Cerebellar cortex (tissue), 1 donor: ENCODE measurements at regions not wholly inside any gene's neighbourhood (a gene's known extent, or its start where the extent isn't known, plus 50 kb on each side); places are given as distances from the start of the nearest gene placed in this dataset.
"Not testable (repeated sequence)": the region's sequence is repeated elsewhere in the genome, so short reads cannot be mapped to it uniquely, and the experiment has no call there.

Source experiments
- DNase-seq: peaks from one replicate; pipeline ENCODE4 v3.0.0-alpha.2; 2015; ENCODE audit warnings: low spot score

GRCh38 chr12:92231532-92231931, 85.9 kb upstream of the BTG1 start:
- DNase-seq = not testable (repeated sequence)

- no peak for DNase-seq
Observed at GRCh38 chr12:92229381-92229780, 83.7 kb upstream of the BTG1 start.

- DNase-seq = no peak
Observed at GRCh38 chr12:92226961-92227360, 81.3 kb upstream of the BTG1 start.

DNA sequence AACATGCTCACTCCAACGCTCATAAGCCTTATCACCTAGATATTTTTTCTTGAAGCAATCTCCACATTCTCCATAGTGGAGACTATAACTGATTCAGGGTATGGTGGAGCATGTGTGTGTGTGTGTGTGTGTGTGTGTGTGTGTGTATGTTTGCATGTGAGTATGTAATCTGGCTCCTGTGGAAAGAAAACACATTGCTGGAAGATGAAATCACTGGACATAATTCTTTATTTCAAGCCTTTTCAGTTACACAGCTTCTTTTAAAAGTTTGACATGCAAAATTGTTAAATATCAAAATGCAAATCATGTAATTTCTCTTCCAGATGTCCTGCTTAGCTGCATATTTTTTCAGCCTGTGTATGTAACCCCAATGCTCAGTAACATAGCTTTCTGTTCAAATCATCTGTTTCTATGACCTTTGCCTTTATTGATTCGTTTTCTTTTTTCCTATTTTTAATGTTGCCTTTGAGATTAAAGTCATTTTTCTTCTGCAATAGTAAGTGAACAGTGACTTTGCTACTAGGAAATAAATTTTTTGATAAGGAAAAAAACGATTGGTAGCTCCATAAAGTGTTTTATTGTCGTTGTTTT, 80.5 kb upstream of the BTG1 start:
- no peak for DNase-seq

DNA sequence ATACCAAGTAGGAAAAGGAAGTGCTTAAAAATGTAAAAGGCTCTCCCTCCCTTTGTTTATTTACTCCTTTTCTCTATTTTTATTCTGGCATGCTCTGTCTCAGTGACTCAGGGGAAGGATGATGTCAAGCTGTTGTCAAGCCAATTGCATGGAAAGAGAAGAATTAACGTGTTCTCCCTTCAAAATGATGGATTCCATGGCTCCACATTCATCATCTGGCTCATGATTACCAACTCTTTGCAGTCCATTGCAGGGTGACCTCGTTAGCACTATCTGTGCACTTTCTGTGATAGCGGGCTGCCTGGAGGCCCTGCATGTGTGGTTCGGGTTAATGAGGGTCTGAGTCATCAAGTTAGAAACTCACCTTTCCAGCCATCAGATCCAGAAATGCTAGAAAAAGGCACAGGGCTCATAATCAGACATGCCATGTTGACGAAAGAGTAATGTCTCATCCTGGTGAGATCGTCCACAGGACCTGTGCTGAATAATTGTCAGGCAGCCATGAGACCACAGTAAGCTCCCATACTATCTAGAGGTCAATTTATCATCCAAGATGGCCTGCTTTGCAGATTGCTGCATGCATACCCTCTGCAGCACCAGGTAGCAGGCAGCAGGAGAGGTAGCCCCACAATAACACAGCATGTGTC, 79.2 kb upstream of the BTG1 start:
- DNase-seq = no peak

DNA sequence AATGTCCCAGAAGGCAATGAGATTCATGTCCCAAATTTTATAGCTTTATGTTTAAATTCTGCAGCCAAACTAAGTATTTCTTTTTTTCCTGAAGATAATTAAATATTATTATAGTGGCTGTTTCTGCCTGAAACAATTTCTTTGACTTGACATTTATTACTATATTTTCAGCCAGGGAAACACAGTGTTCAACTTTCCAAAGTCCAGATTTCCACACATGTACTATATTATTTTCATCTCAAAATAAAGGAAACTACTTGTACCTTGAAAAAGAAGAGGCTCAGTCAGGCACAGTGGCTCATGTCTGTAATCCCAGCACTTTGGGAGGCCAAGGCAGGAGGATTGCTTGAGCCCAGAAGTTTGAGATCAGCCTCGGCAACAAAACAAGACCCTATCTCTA, 77.8 kb upstream of the BTG1 start:
- no peak for DNase-seq

DNA sequence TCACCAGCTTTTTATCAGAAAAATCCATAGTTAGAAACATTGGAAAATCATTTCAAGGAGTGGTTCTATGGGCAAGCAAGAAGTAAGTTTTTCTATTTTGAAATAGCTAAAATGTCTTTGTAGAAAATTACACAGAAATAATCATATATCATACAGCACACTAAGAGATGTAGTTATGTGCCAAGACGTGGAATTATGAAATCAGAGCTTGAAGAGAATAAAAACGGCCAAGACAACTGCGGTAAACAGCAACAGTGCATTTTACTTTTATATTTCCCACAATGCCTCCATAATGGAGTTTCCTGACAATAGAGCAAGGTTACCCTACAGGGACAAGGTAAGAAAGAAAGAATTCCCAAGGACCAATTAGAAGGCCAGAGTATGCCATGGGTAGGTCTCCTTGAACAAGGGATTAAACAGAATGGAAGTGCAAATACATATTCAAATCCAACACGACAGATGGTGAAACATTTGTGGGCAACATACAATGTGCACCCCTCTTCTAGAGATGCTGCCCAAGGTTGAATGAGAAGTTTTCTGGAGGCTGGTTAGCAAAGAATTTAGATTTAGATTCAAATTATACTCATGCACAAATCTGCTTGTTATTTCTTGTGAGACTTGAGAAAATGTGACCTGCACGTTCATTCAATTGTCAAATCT, 76.1 kb upstream of the BTG1 start:
- DNase-seq = peak; percentile 78

DNA sequence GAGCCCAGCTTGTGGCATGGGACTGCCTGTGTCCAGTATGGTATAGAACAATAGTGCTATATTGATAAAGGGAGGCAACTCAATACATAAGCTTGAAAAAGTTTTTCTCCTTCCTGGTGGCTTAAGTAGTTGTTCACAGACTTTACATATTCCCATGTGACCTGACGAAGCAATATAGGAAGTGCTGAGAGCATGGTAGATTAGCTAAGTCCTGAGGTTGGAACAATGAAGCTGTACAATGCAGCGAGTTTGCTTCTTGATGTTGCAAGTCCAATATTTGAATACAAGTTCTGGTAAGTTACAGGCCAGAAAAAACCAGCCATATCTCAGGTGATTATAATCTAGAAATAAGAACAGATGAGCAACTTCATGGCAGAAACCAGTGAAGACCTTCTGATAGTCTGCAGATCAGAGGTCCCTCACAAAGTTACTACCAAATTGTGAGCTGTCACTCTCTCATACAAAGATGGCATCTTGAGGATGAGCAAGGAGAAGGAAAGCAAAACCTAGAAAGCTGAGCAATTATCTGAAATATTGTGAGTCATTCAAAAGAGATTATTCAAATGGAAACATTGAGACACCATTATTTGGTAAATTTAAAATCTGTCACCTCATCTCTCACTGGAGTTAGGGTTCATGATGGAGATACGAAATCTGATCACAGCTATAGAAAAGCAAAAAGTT, 72.9 kb upstream of the BTG1 start:
- no peak for DNase-seq

- no peak for DNase-seq
Observed at GRCh38 chr12:92216092-92216491, 70.4 kb upstream of the BTG1 start.

- DNase-seq = no peak
Observed at GRCh38 chr12:92215358-92215757, 69.7 kb upstream of the BTG1 start.

- DNase-seq = no peak
Observed at GRCh38 chr12:92213166-92213565, 67.5 kb upstream of the BTG1 start.

DNA sequence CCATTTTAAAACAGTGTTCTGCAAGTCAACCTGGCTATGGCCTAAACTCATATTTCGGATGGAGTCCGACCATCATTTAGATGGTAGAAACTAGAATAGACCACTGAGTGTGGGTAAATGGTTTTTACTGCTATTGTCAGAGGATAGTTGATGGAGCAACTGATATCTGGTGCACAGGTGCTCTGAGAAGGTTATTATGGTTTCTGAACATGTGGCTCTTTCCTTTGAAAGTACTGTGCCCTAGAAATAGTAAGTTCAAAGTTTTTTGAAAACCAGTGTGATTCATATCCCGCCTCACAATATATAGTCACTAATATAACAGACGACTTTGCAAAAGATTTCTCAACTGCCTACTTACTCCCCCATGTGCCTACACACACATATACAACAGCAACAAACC, 64.4 kb upstream of the BTG1 start:
- DNase-seq = no peak

- DNase-seq = no peak
Observed at GRCh38 chr12:92208613-92209121, 63.0 kb upstream of the BTG1 start.

DNA sequence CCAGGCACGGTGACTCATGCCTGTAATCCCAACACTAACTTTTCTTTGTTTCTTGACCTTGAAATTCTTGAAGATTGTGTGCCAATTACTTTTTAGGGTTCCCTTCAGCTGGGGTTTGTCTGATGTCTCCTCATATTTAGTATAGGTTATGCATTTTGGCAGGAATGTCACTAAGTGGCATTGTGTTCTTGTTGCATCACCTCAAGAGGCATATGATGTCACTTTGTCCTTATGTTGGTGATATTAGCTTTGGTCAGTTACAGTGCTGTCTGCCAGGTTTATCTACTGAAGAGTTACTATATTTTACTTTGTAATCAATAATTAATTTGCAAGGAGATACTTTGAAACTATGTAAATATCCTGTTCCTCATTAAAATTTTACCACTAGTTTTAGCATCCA, 61.0 kb upstream of the BTG1 start:
- DNase-seq = no peak

DNA sequence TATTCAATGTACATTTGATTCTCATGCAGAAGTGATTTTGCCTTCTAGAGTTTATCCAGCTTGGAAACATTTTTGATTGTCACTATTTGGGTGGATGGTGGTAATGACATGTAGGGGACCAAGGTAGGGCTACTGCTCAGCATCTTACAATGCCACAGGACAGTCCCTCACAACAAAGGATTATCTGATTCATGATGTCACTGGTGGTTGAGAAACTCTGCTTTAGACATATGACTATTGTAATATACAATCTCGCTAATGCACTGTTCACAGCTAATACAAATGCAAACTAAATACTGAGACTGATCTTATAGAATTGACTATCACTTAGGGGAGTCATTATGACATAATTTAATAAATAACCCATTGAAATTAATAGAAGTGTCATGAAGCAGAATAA, 60.4 kb upstream of the BTG1 start:
- no peak for DNase-seq

DNA sequence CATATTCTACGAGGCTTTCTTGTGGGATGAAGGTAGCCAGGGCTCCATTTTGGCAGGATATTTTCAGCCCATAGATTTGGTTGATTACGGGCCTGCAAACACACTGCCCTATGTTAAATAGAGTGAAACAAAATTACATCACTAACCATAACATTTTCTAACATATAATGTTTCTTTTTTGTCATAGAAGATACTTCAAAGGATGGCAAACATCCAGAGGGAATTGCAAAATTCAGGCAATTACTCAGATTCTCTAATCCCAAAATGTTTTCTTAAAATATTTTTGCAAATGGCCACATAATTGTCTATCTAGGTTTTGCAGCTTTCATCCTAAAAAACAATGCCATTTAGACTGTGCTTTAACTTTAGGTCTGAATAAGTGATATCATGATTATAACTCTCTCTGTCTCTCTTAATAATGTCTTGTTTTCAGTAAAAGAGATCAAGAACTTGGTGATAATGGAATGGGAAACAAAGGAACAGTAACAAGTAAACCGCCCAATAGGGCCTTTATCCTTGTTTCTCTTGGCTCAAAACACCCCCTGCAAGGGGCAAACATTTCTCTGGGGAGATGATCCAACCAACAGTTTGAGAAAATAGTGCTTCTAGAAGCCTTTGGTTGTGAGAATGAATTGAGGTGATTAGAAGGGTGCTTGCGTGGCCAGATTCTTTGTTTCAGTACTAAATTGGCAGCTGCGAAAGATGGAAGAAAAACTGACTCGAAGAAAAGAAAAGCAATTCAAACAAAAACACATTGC, 54.4 kb upstream of the BTG1 start:
- no peak for DNase-seq

GRCh38 chr12:92197815-92198214, 52.2 kb upstream of the BTG1 start:
- DNase-seq = no peak

DNA sequence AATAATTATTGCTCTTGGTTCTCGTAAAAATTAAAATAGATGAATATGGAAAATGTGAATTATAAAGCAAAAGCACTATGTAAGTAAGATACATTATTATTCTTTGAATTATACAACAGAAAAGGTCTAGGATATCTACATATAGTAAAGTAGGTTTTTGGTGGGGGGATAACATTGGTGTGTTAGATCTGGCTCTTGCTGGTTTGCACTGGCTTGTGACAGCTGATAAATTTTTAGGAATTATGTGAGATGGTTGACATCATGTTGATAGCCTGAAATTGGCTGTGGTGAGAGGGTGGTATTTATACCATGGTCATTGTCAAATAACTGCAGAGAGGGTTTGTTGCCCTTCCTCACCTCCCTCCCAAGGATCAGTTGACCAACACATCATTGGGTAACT, 50.7 kb upstream of the BTG1 start:
- DNase-seq = no peak
